NCI-H524 treated with DMSO at 0.1 percent for 48 hours (cell line): ENCODE measurements at regions not wholly inside any gene's neighbourhood (a gene's known extent, or its start where the extent isn't known, plus 50 kb on each side); places are given as distances from the start of the nearest gene placed in this dataset.
A peak's percentile ranks its signal among the peaks of the same experiment; 100 is the strongest.
"Not testable (repeated sequence)": the region's sequence is repeated elsewhere in the genome, so short reads cannot be mapped to it uniquely, and the experiment has no call there.

Source experiments
- DNase-seq: peaks from one replicate; lab custom pipeline; 2025; lab: John Stamatoyannopoulos, UW

- no peak for DNase-seq
Measured at GRCh38 chr9:129457325-129457779, 163.5 kb downstream of the C9orf50 start.

- no peak for DNase-seq
Measured at GRCh38 chr9:129456549-129457324, 164.2 kb downstream of the C9orf50 start.

- no peak for DNase-seq
Measured at GRCh38 chr9:129455151-129455995, 165.5 kb downstream of the C9orf50 start.

GRCh38 chr9:129454467-129455067 lies 166.3 kb downstream of the C9orf50 start:
- DNase-seq = no peak

GRCh38 chr9:129453734-129454133 lies 167.2 kb downstream of the C9orf50 start:
- no peak for DNase-seq

- DNase-seq = no peak
Measured at GRCh38 chr9:129451669-129452068, 169.2 kb downstream of the C9orf50 start.

- DNase-seq = no peak
Measured at GRCh38 chr9:129451089-129451656, 169.7 kb downstream of the C9orf50 start.

GRCh38 chr9:129449066-129449465 lies 171.8 kb downstream of the C9orf50 start:
- no peak for DNase-seq

GRCh38 chr9:129446828-129447550 lies 173.9 kb downstream of the C9orf50 start:
- peak; percentile 85 for DNase-seq

- no peak for DNase-seq
Measured at GRCh38 chr9:129445794-129446306, 175.1 kb downstream of the C9orf50 start.

GRCh38 chr9:129443515-129444164 lies 177.3 kb downstream of the C9orf50 start:
- DNase-seq = not testable (repeated sequence)

- DNase-seq = no peak
Measured at GRCh38 chr9:129442803-129443511, 177.9 kb downstream of the C9orf50 start.

GRCh38 chr9:129441852-129442251 lies 179.0 kb downstream of the C9orf50 start:
- DNase-seq = no peak

GRCh38 chr9:129440435-129441186 lies 180.3 kb downstream of the C9orf50 start:
- no peak for DNase-seq

GRCh38 chr9:129439242-129439641 lies 181.7 kb downstream of the C9orf50 start:
- DNase-seq = no peak

- DNase-seq = no peak
Measured at GRCh38 chr9:129437626-129438323, 183.1 kb downstream of the C9orf50 start.

GRCh38 chr9:129436751-129437625 lies 183.9 kb downstream of the C9orf50 start:
- no peak for DNase-seq
